ENCODE measurements at regions not wholly inside any gene's neighbourhood (a gene's known extent, or its start where the extent isn't known, plus 50 kb on each side); places are given as distances from the start of the nearest gene placed in this dataset.

GRCh38 chr10:130761032-130761575, 550.4 kb downstream of the TCERG1L start:
- H3K27me3 Mint-ChIP-seq (ENCODE audit: unreplicated experiment) = no peaks in the 10 kb centered on the region
- H3K4me3 Mint-ChIP-seq (ENCODE audit: low read depth, unreplicated experiment) = no peak overlapping the region
- no peaks in the 10 kb centered on the region for H3K36me3 Mint-ChIP-seq (ENCODE audit: insufficient read depth, unreplicated experiment)
- no TSS peak for BruUV-seq (replicated peaks)
- H3K9me3 Mint-ChIP-seq (ENCODE audit: low read depth, unreplicated experiment) = peaks cover 7% of the 10 kb centered on the region
- no peak for DNase-seq
- no peak overlapping the region for H3K27ac Mint-ChIP-seq (ENCODE audit: unreplicated experiment)
- CTCF ChIA-PET = no interaction called here
- H3K4me1 Mint-ChIP-seq (ENCODE audit: low read depth, unreplicated experiment) = no peaks in the 10 kb centered on the region
- TF ChIP-seq CTCF (IDR thresholded peaks at IDR 0.05; ENCODE audit: unreplicated experiment) = no peak
- intact Hi-C loops (cut with micrococcal nuclease; ENCODE audit: unreplicated experiment) = no loop called here

- Mint-ChIP-seq H3K36me3 (ENCODE audit: insufficient read depth, unreplicated experiment) (no peaks in the 10 kb centered on the region), H3K4me3 (ENCODE audit: low read depth, unreplicated experiment) (no peak overlapping the region), H3K9me3 (ENCODE audit: low read depth, unreplicated experiment) (peaks cover 4% of the 10 kb centered on the region), H3K27ac (ENCODE audit: unreplicated experiment) (no peak overlapping the region), H3K4me1 (ENCODE audit: low read depth, unreplicated experiment) (no peaks in the 10 kb centered on the region), H3K27me3 (ENCODE audit: unreplicated experiment) (no peaks in the 10 kb centered on the region)
- no peak for DNase-seq
- CTCF ChIA-PET = no interaction called here
- TF ChIP-seq CTCF (IDR thresholded peaks at IDR 0.05; ENCODE audit: unreplicated experiment) = no peak
- no TSS peak for BruUV-seq (replicated peaks)
- intact Hi-C loops (cut with micrococcal nuclease; ENCODE audit: unreplicated experiment) = no loop called here
Measured at GRCh38 chr10:130761788-130762301, 549.7 kb downstream of the TCERG1L start.

GRCh38 chr10:130762491-130762890, 549.0 kb downstream of the TCERG1L start:
- peaks cover 4% of the 10 kb centered on the region for H3K9me3 Mint-ChIP-seq (ENCODE audit: low read depth, unreplicated experiment)
- TF ChIP-seq CTCF (IDR thresholded peaks at IDR 0.05; ENCODE audit: unreplicated experiment) = no peak
- no peaks in the 10 kb centered on the region for H3K36me3 Mint-ChIP-seq (ENCODE audit: insufficient read depth, unreplicated experiment)
- H3K27ac Mint-ChIP-seq (ENCODE audit: unreplicated experiment) = no peak overlapping the region
- H3K4me1 Mint-ChIP-seq (ENCODE audit: low read depth, unreplicated experiment) = no peaks in the 10 kb centered on the region
- DNase-seq = no peak
- CTCF ChIA-PET = no interaction called here
- no peaks in the 10 kb centered on the region for H3K27me3 Mint-ChIP-seq (ENCODE audit: unreplicated experiment)
- no peak overlapping the region for H3K4me3 Mint-ChIP-seq (ENCODE audit: low read depth, unreplicated experiment)
- no TSS peak for BruUV-seq (replicated peaks)
- intact Hi-C loops (cut with micrococcal nuclease; ENCODE audit: unreplicated experiment) = no loop called here

- DNase-seq = no peak
- no peaks in the 10 kb centered on the region for H3K27me3 Mint-ChIP-seq (ENCODE audit: unreplicated experiment)
- peaks cover 4% of the 10 kb centered on the region for H3K9me3 Mint-ChIP-seq (ENCODE audit: low read depth, unreplicated experiment)
- intact Hi-C loops (cut with micrococcal nuclease; ENCODE audit: unreplicated experiment) = no loop called here
- no peak overlapping the region for H3K4me3 Mint-ChIP-seq (ENCODE audit: low read depth, unreplicated experiment)
- CTCF ChIA-PET = no interaction called here
- no TSS peak for BruUV-seq (replicated peaks)
- no peaks in the 10 kb centered on the region for H3K4me1 Mint-ChIP-seq (ENCODE audit: low read depth, unreplicated experiment)
- TF ChIP-seq CTCF (IDR thresholded peaks at IDR 0.05; ENCODE audit: unreplicated experiment) = no peak
- no peaks in the 10 kb centered on the region for H3K36me3 Mint-ChIP-seq (ENCODE audit: insufficient read depth, unreplicated experiment)
- no peak overlapping the region for H3K27ac Mint-ChIP-seq (ENCODE audit: unreplicated experiment)
Measured at GRCh38 chr10:130763071-130763470, 548.5 kb downstream of the TCERG1L start.
